GM12873 (cell line): ENCODE measurements at regions not wholly inside any gene's neighbourhood (a gene's known extent, or its start where the extent isn't known, plus 50 kb on each side); places are given as distances from the start of the nearest gene placed in this dataset.

ENCODE experiments used
- TF ChIP-seq, protein P1 (sequence below): IDR thresholded peaks from 2 replicates; pipeline ENCODE4 v1.5.1; 2012; ENCODE audit warnings: low read depth, mild to moderate bottlenecking, moderate library complexity, low read length, control low read depth; ENCODE audit not compliant: insufficient read depth; ENCODE audit errors: missing control alignments

GRCh38 chr7:156019308-156019707, 207.0 kb upstream of the SHH start:
- TF ChIP-seq, protein P1, sequence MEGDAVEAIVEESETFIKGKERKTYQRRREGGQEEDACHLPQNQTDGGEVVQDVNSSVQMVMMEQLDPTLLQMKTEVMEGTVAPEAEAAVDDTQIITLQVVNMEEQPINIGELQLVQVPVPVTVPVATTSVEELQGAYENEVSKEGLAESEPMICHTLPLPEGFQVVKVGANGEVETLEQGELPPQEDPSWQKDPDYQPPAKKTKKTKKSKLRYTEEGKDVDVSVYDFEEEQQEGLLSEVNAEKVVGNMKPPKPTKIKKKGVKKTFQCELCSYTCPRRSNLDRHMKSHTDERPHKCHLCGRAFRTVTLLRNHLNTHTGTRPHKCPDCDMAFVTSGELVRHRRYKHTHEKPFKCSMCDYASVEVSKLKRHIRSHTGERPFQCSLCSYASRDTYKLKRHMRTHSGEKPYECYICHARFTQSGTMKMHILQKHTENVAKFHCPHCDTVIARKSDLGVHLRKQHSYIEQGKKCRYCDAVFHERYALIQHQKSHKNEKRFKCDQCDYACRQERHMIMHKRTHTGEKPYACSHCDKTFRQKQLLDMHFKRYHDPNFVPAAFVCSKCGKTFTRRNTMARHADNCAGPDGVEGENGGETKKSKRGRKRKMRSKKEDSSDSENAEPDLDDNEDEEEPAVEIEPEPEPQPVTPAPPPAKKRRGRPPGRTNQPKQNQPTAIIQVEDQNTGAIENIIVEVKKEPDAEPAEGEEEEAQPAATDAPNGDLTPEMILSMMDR = no peak

GRCh38 chr7:156017916-156018700, 205.8 kb upstream of the SHH start:
- TF ChIP-seq, protein P1 = no peak

DNA sequence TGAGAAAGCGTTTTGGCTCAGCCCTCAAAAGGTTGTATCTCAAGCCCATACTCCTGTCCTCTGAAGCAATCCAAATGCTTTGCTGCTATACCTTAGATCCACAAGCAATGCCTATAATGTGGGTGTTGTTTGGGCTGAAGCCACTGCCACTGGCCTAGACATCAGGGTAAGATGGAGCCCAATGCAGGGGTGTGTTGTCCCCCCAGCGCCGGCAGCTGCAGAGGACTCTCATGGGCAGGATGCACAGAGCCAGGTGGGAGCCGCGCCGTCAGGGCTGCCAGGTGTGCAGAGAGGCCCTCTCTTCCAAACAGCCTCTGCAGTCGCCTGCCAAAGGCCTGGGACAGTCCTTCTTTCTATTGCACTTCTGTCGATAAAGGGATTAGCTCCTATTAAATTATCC, 205.2 kb upstream of the SHH start:
- TF ChIP-seq, protein P1 = no peak

DNA sequence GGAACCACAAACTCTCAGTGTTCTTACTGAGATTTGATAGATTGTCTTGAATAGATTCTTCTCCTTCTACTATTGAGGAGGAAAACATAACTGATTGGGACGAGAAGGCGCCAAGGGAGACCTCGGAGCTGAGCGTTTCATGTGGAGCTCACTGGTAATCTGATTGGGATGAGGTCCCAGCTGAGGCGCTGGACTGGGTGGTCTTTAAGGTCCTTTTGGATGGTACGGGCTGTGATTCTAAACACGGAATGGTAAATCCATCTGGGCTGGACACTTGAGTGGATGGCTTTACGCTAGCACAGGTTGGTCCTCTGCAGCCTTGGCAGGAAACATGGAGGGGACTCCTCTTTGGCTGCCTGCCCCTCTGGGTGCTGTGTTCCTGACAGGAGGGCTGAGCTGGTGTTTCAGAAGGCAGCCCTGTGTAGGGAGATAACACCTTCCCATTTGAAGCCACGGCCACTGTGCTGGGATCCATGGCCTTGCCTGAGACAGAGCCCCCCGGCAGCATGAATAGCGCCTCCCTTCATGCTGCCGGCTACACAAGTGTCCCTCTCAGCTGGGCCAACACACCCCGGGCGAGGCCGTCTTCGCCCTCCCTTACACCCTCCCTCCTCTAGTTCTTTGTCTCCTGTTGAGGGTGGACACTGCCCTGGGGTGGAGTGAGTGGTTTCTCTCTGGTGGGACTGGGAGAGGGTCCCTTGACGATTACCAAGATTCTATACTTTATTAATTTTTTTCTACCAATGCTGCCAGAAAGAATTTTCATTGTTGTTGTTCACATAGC, 203.2 kb upstream of the SHH start:
- TF ChIP-seq, protein P1 = no peak

DNA sequence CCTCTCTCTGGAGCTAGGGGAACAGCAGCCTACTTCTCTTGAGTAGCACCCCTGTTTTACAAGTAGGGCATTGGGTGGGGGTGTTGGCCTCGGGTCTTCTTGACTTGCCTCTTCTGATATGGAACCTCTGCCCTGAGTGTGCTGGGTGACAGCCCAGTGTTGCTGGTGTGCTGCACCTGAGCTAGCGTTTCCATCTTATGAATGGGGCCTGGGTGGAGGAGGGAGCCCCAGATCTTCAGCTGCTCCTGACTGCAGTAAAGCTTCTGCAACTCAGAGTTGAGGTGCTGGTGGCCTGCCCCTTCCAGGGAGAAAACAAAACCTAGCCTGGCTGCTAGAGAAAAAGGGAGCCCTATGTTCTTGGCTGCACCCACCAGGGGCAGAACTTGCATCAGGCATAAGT, 202.5 kb upstream of the SHH start:
- TF ChIP-seq, protein P1 = no peak

- TF ChIP-seq, protein P1 = no peak
Measured at GRCh38 chr7:156014201-156014600, 201.9 kb upstream of the SHH start.

GRCh38 chr7:156012412-156012811, 200.1 kb upstream of the SHH start:
- TF ChIP-seq, protein P1 = no peak
